ENCODE measurements at regions not wholly inside any gene's neighbourhood (a gene's known extent, or its start where the extent isn't known, plus 50 kb on each side); places are given as distances from the start of the nearest gene placed in this dataset.

DNA sequence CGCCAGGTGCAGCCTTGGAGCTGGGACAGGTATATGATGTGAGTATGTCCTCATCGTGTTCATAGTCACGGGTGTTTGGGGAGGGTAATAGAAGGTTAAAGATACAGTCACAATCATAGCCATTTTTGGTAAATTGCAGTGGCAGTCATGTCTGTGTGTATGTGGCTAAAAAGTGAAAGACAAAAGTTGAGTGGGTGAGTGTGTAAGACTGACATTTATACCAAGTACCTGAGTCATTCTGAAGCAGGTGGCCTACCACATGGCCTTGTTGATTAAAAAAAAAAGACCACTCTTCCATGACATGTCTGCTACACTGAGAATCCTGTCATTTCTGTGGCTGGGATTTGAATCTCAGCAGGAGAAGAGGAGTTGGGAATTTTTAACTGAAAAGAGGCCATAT lies 181.9 kb downstream of the SCP2D1 start:
- TF ChIP-seq, protein P1, sequence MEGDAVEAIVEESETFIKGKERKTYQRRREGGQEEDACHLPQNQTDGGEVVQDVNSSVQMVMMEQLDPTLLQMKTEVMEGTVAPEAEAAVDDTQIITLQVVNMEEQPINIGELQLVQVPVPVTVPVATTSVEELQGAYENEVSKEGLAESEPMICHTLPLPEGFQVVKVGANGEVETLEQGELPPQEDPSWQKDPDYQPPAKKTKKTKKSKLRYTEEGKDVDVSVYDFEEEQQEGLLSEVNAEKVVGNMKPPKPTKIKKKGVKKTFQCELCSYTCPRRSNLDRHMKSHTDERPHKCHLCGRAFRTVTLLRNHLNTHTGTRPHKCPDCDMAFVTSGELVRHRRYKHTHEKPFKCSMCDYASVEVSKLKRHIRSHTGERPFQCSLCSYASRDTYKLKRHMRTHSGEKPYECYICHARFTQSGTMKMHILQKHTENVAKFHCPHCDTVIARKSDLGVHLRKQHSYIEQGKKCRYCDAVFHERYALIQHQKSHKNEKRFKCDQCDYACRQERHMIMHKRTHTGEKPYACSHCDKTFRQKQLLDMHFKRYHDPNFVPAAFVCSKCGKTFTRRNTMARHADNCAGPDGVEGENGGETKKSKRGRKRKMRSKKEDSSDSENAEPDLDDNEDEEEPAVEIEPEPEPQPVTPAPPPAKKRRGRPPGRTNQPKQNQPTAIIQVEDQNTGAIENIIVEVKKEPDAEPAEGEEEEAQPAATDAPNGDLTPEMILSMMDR (IDR thresholded peaks at IDR 0.05), result no peak
- TF ChIP-seq EZH2 (IDR thresholded peaks at IDR 0.05), result no peak
